SK-N-MC (cell line): ENCODE measurements at regions not wholly inside any gene's neighbourhood (a gene's known extent, or its start where the extent isn't known, plus 50 kb on each side); places are given as distances from the start of the nearest gene placed in this dataset.

Source experiments
- EZH2 ChIP-seq: fragments of 200-600 bp; sonication (generic); IDR thresholded peaks from one replicate; pipeline ENCODE4 v1.6.1; 2017; ENCODE audit warnings: antibody characterized with exemption
- FOXP2 ChIP-seq: optimal IDR thresholded peaks from 2 replicates; pipeline ENCODE3; 2011; ENCODE audit warnings: mild to moderate bottlenecking, moderate library complexity; ENCODE audit not compliant: insufficient read depth; ENCODE audit errors: extremely low read length, control extremely low read depth
- POLR2AphosphoS5 ChIP-seq: IDR thresholded peaks from 2 replicates; pipeline ENCODE4 v1.6.1; 2012; ENCODE audit warnings: mild to moderate bottlenecking, low read depth, low read length, borderline replicate concordance

GRCh38 chr3:154582501-154582900 lies 152.5 kb upstream of the GPR149 start:
- TF ChIP-seq EZH2: no peak
- TF ChIP-seq POLR2AphosphoS5: no peak
- TF ChIP-seq FOXP2: no peak
